ENCODE measurements at regions not wholly inside any gene's neighbourhood (a gene's known extent, or its start where the extent isn't known, plus 50 kb on each side); places are given as distances from the start of the nearest gene placed in this dataset.

GRCh38 chr19:32146664-32147063 is 198.7 kb upstream of the ZNF507 start:
- H3K79me2 ChIP-seq = no peaks in the 10 kb centered on the region
- no peak overlapping the region for H3K4me3 ChIP-seq
- no peaks in the 10 kb centered on the region for H3K4me1 ChIP-seq (ENCODE audit: insufficient read depth)
- H4K20me1 ChIP-seq (ENCODE audit: insufficient read depth, poor library complexity, severe bottlenecking) = no peaks in the 10 kb centered on the region
- H3K9me3 ChIP-seq (ENCODE audit: low read depth) = no peaks in the 10 kb centered on the region
- H3K9me2 ChIP-seq (replicated peaks; ENCODE audit: insufficient read depth) = no peaks in the 10 kb centered on the region
- DNase-seq (ENCODE audit: low spot score) = no peak
- H3K27ac ChIP-seq = no peak overlapping the region
- H3K36me3 ChIP-seq (replicated peaks; ENCODE audit: insufficient read depth, low read depth) = no peaks in the 10 kb centered on the region
- no peak overlapping the region for H3K4me2 ChIP-seq
- no peaks in the 10 kb centered on the region for H3K27me3 ChIP-seq
- no peak overlapping the region for H2AFZ ChIP-seq
- TF ChIP-seq EZH2 (IDR thresholded peaks at IDR 0.05; ENCODE audit: borderline replicate concordance) (no peak), CTCF (IDR thresholded peaks at IDR 0.05; ENCODE audit: poor library complexity) (no peak), EZH2phosphoT487 (IDR thresholded peaks at IDR 0.05; ENCODE audit: low read depth, severe bottlenecking, unreplicated experiment) (no peak)

GRCh38 chr19:32150605-32151004 is 194.8 kb upstream of the ZNF507 start:
- no peaks in the 10 kb centered on the region for H3K36me3 ChIP-seq (replicated peaks; ENCODE audit: insufficient read depth, low read depth)
- DNase-seq (ENCODE audit: low spot score) = no peak
- no peaks in the 10 kb centered on the region for H3K79me2 ChIP-seq
- no peak overlapping the region for H3K4me3 ChIP-seq
- no peaks in the 10 kb centered on the region for H3K27me3 ChIP-seq
- H3K27ac ChIP-seq = no peak overlapping the region
- no peak overlapping the region for H2AFZ ChIP-seq
- TF ChIP-seq EZH2 (IDR thresholded peaks at IDR 0.05; ENCODE audit: borderline replicate concordance) (no peak), CTCF (IDR thresholded peaks at IDR 0.05; ENCODE audit: poor library complexity) (no peak), EZH2phosphoT487 (IDR thresholded peaks at IDR 0.05; ENCODE audit: low read depth, severe bottlenecking, unreplicated experiment) (no peak)
- no peaks in the 10 kb centered on the region for H3K4me1 ChIP-seq (ENCODE audit: insufficient read depth)
- no peaks in the 10 kb centered on the region for H3K9me3 ChIP-seq (ENCODE audit: low read depth)
- H3K4me2 ChIP-seq = no peak overlapping the region
- no peaks in the 10 kb centered on the region for H4K20me1 ChIP-seq (ENCODE audit: insufficient read depth, poor library complexity, severe bottlenecking)
- no peaks in the 10 kb centered on the region for H3K9me2 ChIP-seq (replicated peaks; ENCODE audit: insufficient read depth)

GRCh38 chr19:32154418-32154817 is 191.0 kb upstream of the ZNF507 start:
- Histone ChIP-seq H2AFZ (no peak overlapping the region), H3K4me3 (no peak overlapping the region), H4K20me1 (ENCODE audit: insufficient read depth, poor library complexity, severe bottlenecking) (no peaks in the 10 kb centered on the region), H3K36me3 (replicated peaks; ENCODE audit: insufficient read depth, low read depth) (no peaks in the 10 kb centered on the region), H3K9me3 (ENCODE audit: low read depth) (no peaks in the 10 kb centered on the region), H3K27me3 (no peaks in the 10 kb centered on the region), H3K79me2 (no peaks in the 10 kb centered on the region), H3K4me1 (ENCODE audit: insufficient read depth) (no peaks in the 10 kb centered on the region), H3K4me2 (no peak overlapping the region), H3K9me2 (replicated peaks; ENCODE audit: insufficient read depth) (no peaks in the 10 kb centered on the region), H3K27ac (no peak overlapping the region)
- no peak for DNase-seq (ENCODE audit: low spot score)
- TF ChIP-seq CTCF (IDR thresholded peaks at IDR 0.05; ENCODE audit: poor library complexity) (no peak), EZH2phosphoT487 (IDR thresholded peaks at IDR 0.05; ENCODE audit: low read depth, severe bottlenecking, unreplicated experiment) (no peak), EZH2 (IDR thresholded peaks at IDR 0.05; ENCODE audit: borderline replicate concordance) (no peak)
- 92% methylated on average over 4 of the region's 4 CpGs for WGBS (ENCODE audit: low lambda C conversion rate, missing lambda C conversion rate)

- DNase-seq (ENCODE audit: low spot score) = no peak
- Histone ChIP-seq H3K27me3 (no peaks in the 10 kb centered on the region), H4K20me1 (ENCODE audit: insufficient read depth, poor library complexity, severe bottlenecking) (no peaks in the 10 kb centered on the region), H3K4me1 (ENCODE audit: insufficient read depth) (no peaks in the 10 kb centered on the region), H3K9me3 (ENCODE audit: low read depth) (no peaks in the 10 kb centered on the region), H3K36me3 (replicated peaks; ENCODE audit: insufficient read depth, low read depth) (no peaks in the 10 kb centered on the region), H3K79me2 (no peaks in the 10 kb centered on the region), H3K4me3 (no peak overlapping the region), H3K9me2 (replicated peaks; ENCODE audit: insufficient read depth) (no peaks in the 10 kb centered on the region), H2AFZ (no peak overlapping the region), H3K27ac (no peak overlapping the region), H3K4me2 (no peak overlapping the region)
- TF ChIP-seq EZH2 (IDR thresholded peaks at IDR 0.05; ENCODE audit: borderline replicate concordance) (no peak), EZH2phosphoT487 (IDR thresholded peaks at IDR 0.05; ENCODE audit: low read depth, severe bottlenecking, unreplicated experiment) (no peak), CTCF (IDR thresholded peaks at IDR 0.05; ENCODE audit: poor library complexity) (no peak)
- 68% methylated on average over 3 of the region's 3 CpGs for WGBS (ENCODE audit: low lambda C conversion rate, missing lambda C conversion rate)
Observed at GRCh38 chr19:32164384-32164992, 180.9 kb upstream of the ZNF507 start.
